Keratinocyte (primary cell): ENCODE measurements at regions not wholly inside any gene's neighbourhood (a gene's known extent, or its start where the extent isn't known, plus 50 kb on each side); places are given as distances from the start of the nearest gene placed in this dataset.

Experiments used
- DNase-seq: peaks from one replicate; pipeline ENCODE4 v3.0.0-alpha.2; 2011; ENCODE audit warnings: low read depth, missing footprints, low spot score
- FAIRE-seq: peaks from 2 replicates; lab custom pipeline; 2011; peaks lifted over from hg19 to GRCh38; lab: Jason Lieb, UNC
- H2AFZ ChIP-seq: 2 replicates; pipeline ENCODE4 v1.6.0; 2012; ENCODE audit warnings: low read length, control low read depth, inconsistent platforms; ENCODE audit not compliant: control insufficient read depth
- H3K27ac ChIP-seq: 2 replicates; pipeline ENCODE4 v1.5.1; 2011; ENCODE audit warnings: low read length; ENCODE audit not compliant: control insufficient read depth, insufficient read depth
- H3K27me3 ChIP-seq: 3 replicates; pipeline ENCODE4 v1.6.0; 2011; ENCODE audit warnings: low read length; ENCODE audit not compliant: control insufficient read depth, insufficient read depth; ENCODE audit errors: extremely low read depth
- H3K36me3 ChIP-seq, 2 experiments: 2 replicates in 1 of 2; 3 replicates in 1 of 2; pipeline ENCODE4 v1.5.1; 2011; ENCODE audit warnings: low read length in 2 of 2, mild to moderate bottlenecking in 1 of 2; ENCODE audit not compliant: control insufficient read depth in 2 of 2, insufficient read depth in 2 of 2; ENCODE audit errors: extremely low read depth in 1 of 2
- H3K4me1 ChIP-seq: 3 replicates; pipeline ENCODE4 v1.5.1; 2011; ENCODE audit warnings: low read length; ENCODE audit not compliant: control insufficient read depth, insufficient read depth; ENCODE audit errors: extremely low read depth
- H3K4me2 ChIP-seq: 3 replicates; pipeline ENCODE4 v1.6.0; 2011; ENCODE audit warnings: low read depth, low read length; ENCODE audit not compliant: control insufficient read depth, insufficient read depth; ENCODE audit errors: extremely low read depth
- H3K4me3 ChIP-seq, 3 experiments: fragments of 200-600 bp in 1 of 3; sonication (generic) in 1 of 3; 2 replicates in 2 of 3; 3 replicates in 1 of 3; pipeline ENCODE4 v1.5.1; 2011 to 2016; ENCODE audit warnings: low read length in 3 of 3, mild to moderate bottlenecking in 3 of 3, control low read depth in 2 of 3, inconsistent platforms in 1 of 3, low read depth in 1 of 3, mixed read lengths in 1 of 3, mixed run types in 1 of 3, moderate library complexity in 1 of 3; ENCODE audit not compliant: control insufficient read depth in 2 of 3, insufficient read depth in 2 of 3; ENCODE audit errors: extremely low read depth in 1 of 3
- H3K79me2 ChIP-seq: 2 replicates; pipeline ENCODE4 v1.6.0; 2012; ENCODE audit warnings: low read length; ENCODE audit not compliant: control insufficient read depth, insufficient read depth
- H3K9ac ChIP-seq: 3 replicates; pipeline ENCODE4 v1.6.0; 2011; ENCODE audit warnings: low read length; ENCODE audit not compliant: control insufficient read depth, insufficient read depth; ENCODE audit errors: extremely low read depth
- H3K9me1 ChIP-seq: 3 replicates; pipeline ENCODE4 v1.6.0; 2011; ENCODE audit warnings: low read length; ENCODE audit not compliant: control insufficient read depth, insufficient read depth; ENCODE audit errors: extremely low read depth
- H3K9me3 ChIP-seq: 2 replicates; pipeline ENCODE4 v1.5.1; 2012; ENCODE audit warnings: low read depth, low read length; ENCODE audit not compliant: control insufficient read depth
- H4K20me1 ChIP-seq: 3 replicates; pipeline ENCODE4 v1.6.0; 2011; ENCODE audit warnings: low read length; ENCODE audit not compliant: control insufficient read depth, insufficient read depth; ENCODE audit errors: extremely low read depth
- EZH2 ChIP-seq: IDR thresholded peaks from one replicate; pipeline ENCODE4 v1.6.1; 2012; ENCODE audit warnings: inconsistent platforms, mild to moderate bottlenecking, low read length, moderate library complexity
- dilution Hi-C: fragments of 300-500 bp; cut with MboI; formaldehyde crosslinking; loops from one replicate; pipeline ENCODE4 v1.7.0; 2020; ENCODE audit warnings: low sequenced_read_pairs; ENCODE audit not compliant: extremely low pct_ligation_motif_present
- TF ChIP-seq, protein P1 (sequence below), 3 experiments: IDR thresholded peaks in 1 of 3; conservative IDR thresholded peaks in 1 of 3; optimal IDR thresholded peaks in 1 of 3; 2 replicates in 2 of 3; 3 replicates in 1 of 3; pipeline versions ENCODE3 to v1.5.1; 2011; ENCODE audit warnings: low read length in 3 of 3, mild to moderate bottlenecking in 3 of 3, moderate library complexity in 2 of 3, control low read depth in 1 of 3, inconsistent platforms in 1 of 3; ENCODE audit not compliant: insufficient read depth in 2 of 3; ENCODE audit errors: extremely low read depth in 1 of 3

DNA sequence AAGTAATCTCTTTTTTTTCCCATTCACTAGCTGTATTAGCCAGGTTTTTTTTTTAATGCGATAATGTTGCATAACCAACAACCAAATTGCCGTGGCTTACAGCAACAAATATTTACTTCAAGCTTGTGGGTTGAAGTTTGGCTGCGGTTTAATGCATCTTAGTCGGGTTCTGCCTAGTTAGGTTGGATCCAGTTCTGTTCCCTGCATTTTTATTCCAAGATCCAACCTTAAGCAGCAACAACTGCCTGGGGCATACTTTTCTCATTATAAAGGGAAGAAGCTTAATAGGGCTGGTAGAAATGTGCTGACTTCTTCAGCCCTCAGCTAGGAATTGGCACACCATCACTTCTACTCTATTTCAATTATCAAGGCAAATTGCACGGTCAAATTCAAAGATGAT is 1115.5 kb upstream of the AUTS2 start:
- Histone ChIP-seq H4K20me1 (no peaks in the 10 kb centered on the region), H3K4me1 (no peaks in the 10 kb centered on the region), H3K27ac (no peak overlapping the region), H3K9me3 (peaks cover 6% of the 10 kb centered on the region), H3K9me1 (no peaks in the 10 kb centered on the region), H3K27me3 (no peaks in the 10 kb centered on the region), H3K4me3 (no peak overlapping the region), H3K79me2 (no peaks in the 10 kb centered on the region), H3K36me3 (no peaks in the 10 kb centered on the region), H2AFZ (no peak overlapping the region), H3K9ac (no peak overlapping the region), H3K4me2 (no peak overlapping the region)
- DNase-seq, result no peak
- dilution Hi-C loops, result no loop called here
- TF ChIP-seq, protein P1, sequence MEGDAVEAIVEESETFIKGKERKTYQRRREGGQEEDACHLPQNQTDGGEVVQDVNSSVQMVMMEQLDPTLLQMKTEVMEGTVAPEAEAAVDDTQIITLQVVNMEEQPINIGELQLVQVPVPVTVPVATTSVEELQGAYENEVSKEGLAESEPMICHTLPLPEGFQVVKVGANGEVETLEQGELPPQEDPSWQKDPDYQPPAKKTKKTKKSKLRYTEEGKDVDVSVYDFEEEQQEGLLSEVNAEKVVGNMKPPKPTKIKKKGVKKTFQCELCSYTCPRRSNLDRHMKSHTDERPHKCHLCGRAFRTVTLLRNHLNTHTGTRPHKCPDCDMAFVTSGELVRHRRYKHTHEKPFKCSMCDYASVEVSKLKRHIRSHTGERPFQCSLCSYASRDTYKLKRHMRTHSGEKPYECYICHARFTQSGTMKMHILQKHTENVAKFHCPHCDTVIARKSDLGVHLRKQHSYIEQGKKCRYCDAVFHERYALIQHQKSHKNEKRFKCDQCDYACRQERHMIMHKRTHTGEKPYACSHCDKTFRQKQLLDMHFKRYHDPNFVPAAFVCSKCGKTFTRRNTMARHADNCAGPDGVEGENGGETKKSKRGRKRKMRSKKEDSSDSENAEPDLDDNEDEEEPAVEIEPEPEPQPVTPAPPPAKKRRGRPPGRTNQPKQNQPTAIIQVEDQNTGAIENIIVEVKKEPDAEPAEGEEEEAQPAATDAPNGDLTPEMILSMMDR (optimal IDR thresholded peaks at IDR 0.05 in 1 of 3, IDR thresholded peaks at IDR 0.05 in 1 of 3, conservative IDR thresholded peaks at IDR 0.05 in 1 of 3; ENCODE audit: extremely low read depth in 1 of 3, insufficient read depth in 2 of 3, low read length in 3 of 3), result no peak
- no peak for TF ChIP-seq EZH2
- FAIRE-seq, result no peak

DNA sequence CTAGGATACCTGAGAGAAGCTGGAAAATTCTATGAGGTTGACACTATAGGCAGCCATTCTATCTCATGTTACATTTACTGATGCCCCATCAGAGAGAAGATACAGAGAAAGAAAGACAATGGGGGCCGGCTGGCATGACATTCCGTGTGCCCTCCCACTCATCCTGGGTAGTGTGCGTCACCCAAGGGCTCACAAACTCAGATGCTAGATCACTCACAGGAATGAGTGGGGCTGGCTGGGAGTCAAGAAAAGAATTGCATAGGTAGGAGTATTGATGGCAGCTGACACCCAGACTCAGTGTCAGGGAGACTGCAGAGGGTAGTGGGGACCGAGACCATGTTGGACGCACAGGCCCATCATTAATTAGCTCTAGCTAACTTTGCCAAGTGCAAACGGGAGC is 1113.5 kb upstream of the AUTS2 start:
- H3K9ac ChIP-seq, result no peak overlapping the region
- dilution Hi-C loops, result no loop called here

More for the DNA sequence above, 1113.5 kb upstream of the AUTS2 start:
- H3K4me1 ChIP-seq, result no peaks in the 10 kb centered on the region
- H2AFZ ChIP-seq, result no peak overlapping the region
- no peak overlapping the region for H3K4me3 ChIP-seq
- no peak overlapping the region for H3K27ac ChIP-seq
- H3K79me2 ChIP-seq, result no peaks in the 10 kb centered on the region
- peaks cover 7% of the 10 kb centered on the region for H3K9me3 ChIP-seq
- FAIRE-seq (no peak), DNase-seq (no peak)
- H3K36me3 ChIP-seq, result no peaks in the 10 kb centered on the region
- H3K9me1 ChIP-seq, result no peaks in the 10 kb centered on the region
- H3K27me3 ChIP-seq, result no peaks in the 10 kb centered on the region
- TF ChIP-seq, protein P1 (optimal IDR thresholded peaks at IDR 0.05 in 1 of 3, IDR thresholded peaks at IDR 0.05 in 1 of 3, conservative IDR thresholded peaks at IDR 0.05 in 1 of 3; ENCODE audit: extremely low read depth in 1 of 3, insufficient read depth in 2 of 3, low read length in 3 of 3), result no peak
- TF ChIP-seq EZH2, result no peak
- no peaks in the 10 kb centered on the region for H4K20me1 ChIP-seq
- H3K4me2 ChIP-seq, result no peak overlapping the region
